Choroid plexus epithelial cell (primary cell): ENCODE measurements at regions not wholly inside any gene's neighbourhood (a gene's known extent, or its start where the extent isn't known, plus 50 kb on each side); places are given as distances from the start of the nearest gene placed in this dataset.
"Not testable (repeated sequence)": the region's sequence is repeated elsewhere in the genome, so short reads cannot be mapped to it uniquely, and the experiment has no call there.

Experiments used
- DNase-seq: peaks from one replicate; pipeline ENCODE4 v3.0.0-alpha.2; 2010; ENCODE audit warnings: low read depth
- H3K4me3 ChIP-seq: 2 replicates; pipeline ENCODE4 v1.5.1; 2011; ENCODE audit warnings: low read depth, mild to moderate bottlenecking, control low read depth, low read length, moderate library complexity
- CTCF ChIP-seq: conservative IDR thresholded peaks from 2 replicates; pipeline ENCODE4 v1.5.1; 2011; ENCODE audit warnings: low read depth, mild to moderate bottlenecking, control low read depth, inconsistent platforms, low read length, moderate library complexity

- no peak for DNase-seq
- TF ChIP-seq CTCF, result no peak
- no peak overlapping the region for H3K4me3 ChIP-seq
Measured at GRCh38 chr5:158456241-158456640, 597.3 kb upstream of the CLINT1 start.

- no peak for TF ChIP-seq CTCF
- no peak overlapping the region for H3K4me3 ChIP-seq
- no peak for DNase-seq
Measured at GRCh38 chr5:158451993-158452672, 593.2 kb upstream of the CLINT1 start.

GRCh38 chr5:158451203-158451992, 592.5 kb upstream of the CLINT1 start:
- DNase-seq, result peak; percentile 82
- TF ChIP-seq CTCF, result no peak
- H3K4me3 ChIP-seq, result no peak overlapping the region

GRCh38 chr5:158450751-158451171, 591.8 kb upstream of the CLINT1 start:
- DNase-seq, result no peak
- no peak for TF ChIP-seq CTCF
- H3K4me3 ChIP-seq, result no peak overlapping the region

GRCh38 chr5:158446761-158447160, 587.8 kb upstream of the CLINT1 start:
- H3K4me3 ChIP-seq, DNase-seq: not testable (repeated sequence)

- H3K4me3 ChIP-seq, DNase-seq: not testable (repeated sequence)
Measured at GRCh38 chr5:158439204-158439603, 580.3 kb upstream of the CLINT1 start.

- DNase-seq, result no peak
- no peak for TF ChIP-seq CTCF
- H3K4me3 ChIP-seq, result no peak overlapping the region
Measured at GRCh38 chr5:158436271-158437065, 577.5 kb upstream of the CLINT1 start.
